Endothelial cell of umbilical vein (primary cell): ENCODE measurements at regions not wholly inside any gene's neighbourhood (a gene's known extent, or its start where the extent isn't known, plus 50 kb on each side); places are given as distances from the start of the nearest gene placed in this dataset.

ENCODE experiments used
- BruUV-seq: library from RNA; stranded (reverse); fragments of 400-500 nt; replicated peaks from 2 replicates; lab custom pipeline; 2021; lab: Mats Ljungman, UMichigan
- CTCF ChIA-PET: fragments of 300-600, 350-600 bp; sonication (Branson Sonifier 250); formaldehyde crosslinking; loops from one replicate; lab custom pipeline; 2021; ENCODE audit warnings: antibody characterized with exemption, inconsistent platforms; lab: Charles Lee
- POLR2A ChIA-PET: fragments of 300-600, 350-600 bp; sonication (Branson Sonifier 250); formaldehyde crosslinking; loops from one replicate; lab custom pipeline; 2021; ENCODE audit warnings: antibody characterized with exemption, inconsistent platforms; lab: Charles Lee
- DNase-seq: peaks from one replicate; pipeline ENCODE4 v3.0.0-alpha.2; 2011; ENCODE audit warnings: low read depth, low spot score
- FAIRE-seq: peaks from 2 replicates; lab custom pipeline; 2011; peaks lifted over from hg19 to GRCh38; lab: Jason Lieb, UNC
- H2AFZ ChIP-seq: 2 replicates; pipeline ENCODE4 v1.6.0; 2012; ENCODE audit warnings: low read depth, low read length, control low read depth, inconsistent platforms
- H3K27ac ChIP-seq: 2 replicates; pipeline ENCODE4 v1.5.1; 2011; ENCODE audit warnings: low read depth, mild to moderate bottlenecking, control low read depth, low read length, moderate library complexity; ENCODE audit not compliant: insufficient read depth
- H3K27me3 ChIP-seq, 2 experiments: 2 replicates each; pipeline versions ENCODE4 v1.6.0 to v1.6.1; 2011; ENCODE audit warnings: low read length in 2 of 2, mixed read lengths in 1 of 2; ENCODE audit not compliant: control insufficient read depth in 2 of 2, insufficient read depth in 2 of 2
- H3K36me3 ChIP-seq, 2 experiments: 2 replicates in 1 of 2; 3 replicates in 1 of 2; pipeline ENCODE4 v1.5.1; 2011; ENCODE audit warnings: low read length in 2 of 2, mild to moderate bottlenecking in 1 of 2, moderate library complexity in 1 of 2; ENCODE audit not compliant: control insufficient read depth in 2 of 2, insufficient read depth in 2 of 2; ENCODE audit errors: extremely low read depth in 1 of 2
- H3K4me1 ChIP-seq: 3 replicates; pipeline ENCODE4 v1.5.1; 2011; ENCODE audit warnings: mild to moderate bottlenecking, low read length; ENCODE audit not compliant: control insufficient read depth, insufficient read depth; ENCODE audit errors: extremely low read depth
- H3K4me2 ChIP-seq: 2 replicates; pipeline ENCODE4 v1.6.1; 2011; ENCODE audit warnings: low read length, control low read depth, mixed read lengths; ENCODE audit not compliant: insufficient read depth
- H3K4me3 ChIP-seq, 3 experiments: fragments of 200-600 bp in 1 of 3; sonication (generic), shearing (Covaris generic) in 1 of 3; replicated peaks in 1 of 3; 2 replicates each; pipeline ENCODE4 v1.5.1; 2011 to 2016; ENCODE audit warnings: control low read depth in 3 of 3, low read length in 3 of 3, mild to moderate bottlenecking in 2 of 3, inconsistent platforms in 1 of 3, low read depth in 1 of 3, moderate library complexity in 1 of 3; ENCODE audit not compliant: insufficient read depth in 1 of 3
- H3K79me2 ChIP-seq: 2 replicates; pipeline ENCODE4 v1.6.0; 2012; ENCODE audit warnings: low read length, inconsistent platforms; ENCODE audit not compliant: control insufficient read depth, insufficient read depth
- H3K9ac ChIP-seq: replicated peaks from 2 replicates; pipeline ENCODE3; 2011; ENCODE audit warnings: low read length, control low read depth; ENCODE audit not compliant: insufficient read depth; ENCODE audit errors: extremely low read depth
- H3K9me1 ChIP-seq: replicated peaks from 3 replicates; pipeline ENCODE4 v1.6.0; 2011; ENCODE audit warnings: mild to moderate bottlenecking, low read length; ENCODE audit not compliant: control insufficient read depth, insufficient read depth; ENCODE audit errors: extremely low read depth
- H3K9me3 ChIP-seq: replicated peaks from 2 replicates; pipeline ENCODE4 v1.5.1; 2012; ENCODE audit warnings: low read length, inconsistent platforms; ENCODE audit not compliant: control insufficient read depth, insufficient read depth
- H4K20me1 ChIP-seq: replicated peaks from 2 replicates; pipeline ENCODE3; 2011; ENCODE audit warnings: mild to moderate bottlenecking, low read length; ENCODE audit not compliant: control insufficient read depth, insufficient read depth; ENCODE audit errors: extremely low read depth
- CTCF ChIP-seq, 2 donors: IDR thresholded peaks; 1 replicate in 1 of 2; 2 replicates in 1 of 2; pipeline ENCODE4 v1.5.1; 2011; ENCODE audit warnings: low read length in 2 of 2, mild to moderate bottlenecking in 2 of 2, moderate library complexity in 2 of 2, control low read depth in 1 of 2, inconsistent platforms in 1 of 2, low read depth in 1 of 2; ENCODE audit not compliant: insufficient read depth in 1 of 2; ENCODE audit errors: extremely low read depth in 1 of 2
- EZH2 ChIP-seq: IDR thresholded peaks from 2 replicates; pipeline ENCODE4 v1.6.1; 2012; ENCODE audit warnings: borderline replicate concordance, low read depth, mild to moderate bottlenecking, moderate library complexity, low read length, inconsistent platforms; ENCODE audit not compliant: severe bottlenecking
- FOS ChIP-seq: IDR thresholded peaks from 2 replicates; pipeline ENCODE4 v1.6.1; 2011; ENCODE audit warnings: mild to moderate bottlenecking, low read length, moderate library complexity, borderline replicate concordance; ENCODE audit not compliant: insufficient read depth
- GATA2 ChIP-seq: IDR thresholded peaks from 2 replicates; pipeline ENCODE4 v1.7.0; 2011; ENCODE audit warnings: low read depth, mild to moderate bottlenecking, moderate library complexity, mixed read lengths, low read length; ENCODE audit not compliant: insufficient read length, insufficient read depth
- JUN ChIP-seq: IDR thresholded peaks from 2 replicates; pipeline ENCODE4 v1.6.1; 2011; ENCODE audit warnings: borderline replicate concordance, low read depth; ENCODE audit not compliant: insufficient read length, insufficient read depth
- MAX ChIP-seq: IDR thresholded peaks from 2 replicates; pipeline ENCODE4 v1.6.1; 2011; ENCODE audit not compliant: insufficient read depth, insufficient read length
- MYC ChIP-seq: IDR thresholded peaks from one replicate; pipeline ENCODE4 v1.6.1; 2011; ENCODE audit warnings: mild to moderate bottlenecking, low read depth, low read length
- POLR2A ChIP-seq: IDR thresholded peaks from 2 replicates; pipeline ENCODE4 v1.6.1; 2012; ENCODE audit warnings: low read depth, mild to moderate bottlenecking, control low read depth, low read length
- POLR2AphosphoS5 ChIP-seq: IDR thresholded peaks from 2 replicates; pipeline ENCODE4 v1.6.1; 2012; ENCODE audit warnings: low read depth, mild to moderate bottlenecking, control low read depth, low read length, moderate library complexity; ENCODE audit not compliant: insufficient read depth
- dilution Hi-C: fragments of 300-500 bp; cut with MboI; formaldehyde crosslinking; loops from one replicate; pipeline ENCODE4 v1.15.0; 2019; ENCODE audit warnings: low sequenced_read_pairs; ENCODE audit not compliant: extremely low pct_ligation_motif_present
- intact Hi-C: fragments of 100-400 bp; cut with micrococcal nuclease; formaldehyde crosslinking; loops from one replicate; pipeline ENCODE4 v1.10.0; 2022

- H3K4me3 ChIP-seq: no peak overlapping the region
- H3K27ac ChIP-seq: no peak overlapping the region
- POLR2A ChIA-PET: no interaction called here
- intact Hi-C loops: no loop called here
- no peak overlapping the region for H2AFZ ChIP-seq
- DNase-seq (no peak), FAIRE-seq (no peak)
- BruUV-seq: no TSS peak
- TF ChIP-seq JUN: no peak
- no peak for TF ChIP-seq FOS
- no peak for TF ChIP-seq POLR2AphosphoS5
- no peak for TF ChIP-seq MAX
- TF ChIP-seq GATA2: no peak
- TF ChIP-seq MYC: no peak
- no peak for TF ChIP-seq POLR2A
- TF ChIP-seq EZH2: no peak
- no peak for TF ChIP-seq CTCF (IDR thresholded peaks at IDR 0.05; ENCODE audit: extremely low read depth in 1 of 2, insufficient read depth in 1 of 2, low read depth in 1 of 2, low read length in 2 of 2)
- H4K20me1 ChIP-seq: no peaks in the 10 kb centered on the region
- H3K9ac ChIP-seq: no peak overlapping the region
- H3K79me2 ChIP-seq: no peaks in the 10 kb centered on the region
- H3K27me3 ChIP-seq: no peaks in the 10 kb centered on the region
- H3K4me2 ChIP-seq: no peak overlapping the region
- H3K4me1 ChIP-seq: peaks cover 4% of the 10 kb centered on the region
- no peaks in the 10 kb centered on the region for H3K36me3 ChIP-seq
- no peaks in the 10 kb centered on the region for H3K9me3 ChIP-seq
- dilution Hi-C loops: no loop called here
- H3K9me1 ChIP-seq: no peaks in the 10 kb centered on the region
- CTCF ChIA-PET: interaction anchor here (1.1 kb wide), 1 partner anchor 10 kb away, joined by 4 read pairs; no protein-coding TSS in a partner anchor
Observed at GRCh38 chr3:104870276-104870675, 496.4 kb upstream of the ALCAM start.
